Heart left ventricle (tissue), 13 donors: ENCODE measurements at regions not wholly inside any gene's neighbourhood (a gene's known extent, or its start where the extent isn't known, plus 50 kb on each side); places are given as distances from the start of the nearest gene placed in this dataset.

ENCODE experiments used
- POLR2A ChIP-seq, 2 donors: fragments of 450-650 bp; IDR thresholded peaks; one replicate each; pipeline ENCODE4 v1.6.1; 2017; ENCODE audit warnings: antibody characterized with exemption in 2 of 2, mild to moderate bottlenecking in 2 of 2, moderate library complexity in 2 of 2
- TF ChIP-seq, protein P1 (sequence below), 12 donors: fragments of 200-600 bp; sonication (generic) in 4 of 12; IDR thresholded peaks; one replicate each; pipeline versions ENCODE4 v1.5.0 to v1.8.0; 2018 to 2022; ENCODE audit warnings: antibody characterized with exemption in 12 of 12, mild to moderate bottlenecking in 5 of 12
- donor health status: ischemic (EF 13 %, LVEDD 7.1; RV severe dilation, severe dysfunction).
- donor health status: DM: no; HTN: yes; CAD: no.
- donor health status: DM: no; HTN: no; CAD: no.
- donor health status: ischemic (EF 25% LVEDD 6.9; RV normal size, moderate dysfunction).
- donor health status: ischemic (EF 25% LVEDD 5.7; RV mildly dilated, moderate dysfunction).
- donor health status: ischemic (EF 35%, LVEDD 5.7; RV mildly dilated, moderate dysfunction).
- donor health status: nonischemic (EF 11% LVEDD 7.7; RV severe dilation, severe dysfunction).
- donor health status: DM: yes; HTN: yes; CAD: no.
- donor health status: PGD.
- donor health status: ischemic (EF 29% LVEDD 5.4; RV normal size, mild dysfunction).
- donor health status: nonischemic (EF 23%, LVEDD 6.1; RV moderate dilation, normal function).

DNA sequence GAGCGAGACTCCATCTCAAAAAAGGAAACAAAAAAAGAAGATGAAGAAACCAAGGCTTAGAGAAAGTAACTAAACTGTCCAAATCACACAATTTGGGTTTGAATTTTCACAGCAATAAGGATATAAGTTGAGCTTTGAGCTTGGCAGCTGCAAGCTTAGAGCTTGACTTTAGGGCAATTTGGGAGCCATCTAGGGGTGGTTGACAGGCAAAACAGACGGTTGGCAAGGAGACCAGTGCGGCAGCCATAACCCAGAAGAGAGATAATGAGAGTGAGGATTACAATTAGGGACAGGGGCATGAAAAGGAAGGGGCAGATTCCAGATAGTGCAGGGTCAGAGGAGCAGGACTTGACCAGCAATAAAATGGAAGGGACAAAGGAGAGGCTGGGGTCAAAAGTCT lies 382.2 kb upstream of the HNRNPA3 start:
- TF ChIP-seq, protein P1, sequence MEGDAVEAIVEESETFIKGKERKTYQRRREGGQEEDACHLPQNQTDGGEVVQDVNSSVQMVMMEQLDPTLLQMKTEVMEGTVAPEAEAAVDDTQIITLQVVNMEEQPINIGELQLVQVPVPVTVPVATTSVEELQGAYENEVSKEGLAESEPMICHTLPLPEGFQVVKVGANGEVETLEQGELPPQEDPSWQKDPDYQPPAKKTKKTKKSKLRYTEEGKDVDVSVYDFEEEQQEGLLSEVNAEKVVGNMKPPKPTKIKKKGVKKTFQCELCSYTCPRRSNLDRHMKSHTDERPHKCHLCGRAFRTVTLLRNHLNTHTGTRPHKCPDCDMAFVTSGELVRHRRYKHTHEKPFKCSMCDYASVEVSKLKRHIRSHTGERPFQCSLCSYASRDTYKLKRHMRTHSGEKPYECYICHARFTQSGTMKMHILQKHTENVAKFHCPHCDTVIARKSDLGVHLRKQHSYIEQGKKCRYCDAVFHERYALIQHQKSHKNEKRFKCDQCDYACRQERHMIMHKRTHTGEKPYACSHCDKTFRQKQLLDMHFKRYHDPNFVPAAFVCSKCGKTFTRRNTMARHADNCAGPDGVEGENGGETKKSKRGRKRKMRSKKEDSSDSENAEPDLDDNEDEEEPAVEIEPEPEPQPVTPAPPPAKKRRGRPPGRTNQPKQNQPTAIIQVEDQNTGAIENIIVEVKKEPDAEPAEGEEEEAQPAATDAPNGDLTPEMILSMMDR (IDR thresholded peaks at IDR 0.05): no peak
- no peak for TF ChIP-seq POLR2A (IDR thresholded peaks at IDR 0.05)
